WERI-Rb-1 (cell line): ENCODE measurements at regions not wholly inside any gene's neighbourhood (a gene's known extent, or its start where the extent isn't known, plus 50 kb on each side); places are given as distances from the start of the nearest gene placed in this dataset.

Experiments
- DNase-seq: peaks from one replicate; pipeline ENCODE4 v3.0.0-alpha.2; 2020
- H3K27ac ChIP-seq: fragments of 250-450 bp; sonication (Bioruptor Pico); 2 replicates; pipeline ENCODE4 v1.5.1; 2020; ENCODE audit warnings: mild to moderate bottlenecking, moderate library complexity
- H3K27me3 ChIP-seq: fragments of 250-450 bp; sonication (Bioruptor Pico); 2 replicates; pipeline ENCODE4 v1.5.1; 2021; ENCODE audit warnings: mild to moderate bottlenecking, low read depth, moderate library complexity; ENCODE audit not compliant: insufficient read depth, severe bottlenecking
- H3K36me3 ChIP-seq: fragments of 250-450 bp; sonication (Bioruptor Pico); 2 replicates; pipeline ENCODE4 v1.5.1; 2020; ENCODE audit warnings: mild to moderate bottlenecking, moderate library complexity
- H3K4me3 ChIP-seq: 2 replicates; pipeline ENCODE4 v1.5.1; 2011; ENCODE audit warnings: low read depth, mild to moderate bottlenecking, control low read depth, low read length
- H3K9me3 ChIP-seq: fragments of 250-450 bp; sonication (Bioruptor Pico); 2 replicates; pipeline ENCODE4 v1.5.1; 2021; ENCODE audit warnings: mild to moderate bottlenecking, moderate library complexity; ENCODE audit not compliant: severe bottlenecking
- CTCF ChIP-seq: IDR thresholded peaks from 2 replicates; pipeline ENCODE4 v1.5.1; 2011; ENCODE audit warnings: low read depth, mild to moderate bottlenecking, control low read depth, inconsistent platforms, low read length

GRCh38 chr18:75128911-75129716, 79.8 kb downstream of the PTGR3 start:
- no peak overlapping the region for H3K27ac ChIP-seq
- no peak overlapping the region for H3K4me3 ChIP-seq
- peak; percentile 5 for DNase-seq
- H3K36me3 ChIP-seq = no peaks in the 10 kb centered on the region
- no peak for TF ChIP-seq CTCF
- H3K27me3 ChIP-seq = no peaks in the 10 kb centered on the region
- no peaks in the 10 kb centered on the region for H3K9me3 ChIP-seq

GRCh38 chr18:75128051-75128605, 80.8 kb downstream of the PTGR3 start:
- Histone ChIP-seq H3K36me3 (no peaks in the 10 kb centered on the region), H3K4me3 (no peak overlapping the region), H3K9me3 (no peaks in the 10 kb centered on the region), H3K27me3 (no peaks in the 10 kb centered on the region), H3K27ac (no peak overlapping the region)
- peak; percentile 3 for DNase-seq
- no peak for TF ChIP-seq CTCF

- DNase-seq = peak; percentile 13
- Histone ChIP-seq H3K27me3 (no peaks in the 10 kb centered on the region), H3K4me3 (no peak overlapping the region), H3K9me3 (no peaks in the 10 kb centered on the region), H3K27ac (no peak overlapping the region), H3K36me3 (no peaks in the 10 kb centered on the region)
- TF ChIP-seq CTCF = no peak
Measured at GRCh38 chr18:75127143-75128021, 81.6 kb downstream of the PTGR3 start.

GRCh38 chr18:75125382-75126331, 83.3 kb downstream of the PTGR3 start:
- no peaks in the 10 kb centered on the region for H3K36me3 ChIP-seq
- peak overlapping the region; percentile 76 for H3K27ac ChIP-seq
- TF ChIP-seq CTCF = peak; percentile 71
- DNase-seq = peak; percentile 80
- no peaks in the 10 kb centered on the region for H3K9me3 ChIP-seq
- no peaks in the 10 kb centered on the region for H3K27me3 ChIP-seq
- H3K4me3 ChIP-seq = peak overlapping the region; percentile 59

- Histone ChIP-seq H3K27me3 (no peaks in the 10 kb centered on the region), H3K27ac (peak overlapping the region; percentile 76), H3K9me3 (no peaks in the 10 kb centered on the region), H3K36me3 (no peaks in the 10 kb centered on the region), H3K4me3 (peak overlapping the region; percentile 59)
- peak; percentile 81 for DNase-seq
- no peak for TF ChIP-seq CTCF
Measured at GRCh38 chr18:75124991-75125381, 84.0 kb downstream of the PTGR3 start.
